ENCODE measurements at regions not wholly inside any gene's neighbourhood (a gene's known extent, or its start where the extent isn't known, plus 50 kb on each side); places are given as distances from the start of the nearest gene placed in this dataset.

GRCh38 chr18:39340418-39340817 lies 1774.8 kb upstream of the CELF4 start:
- TF ChIP-seq POLR2A (IDR thresholded peaks at IDR 0.05) = no peak
- TF ChIP-seq CTCF (IDR thresholded peaks at IDR 0.05) = no peak
